Spleen (tissue), 7 donors: ENCODE measurements at regions not wholly inside any gene's neighbourhood (a gene's known extent, or its start where the extent isn't known, plus 50 kb on each side); places are given as distances from the start of the nearest gene placed in this dataset.

ENCODE experiments used
- CTCF ChIP-seq, 11 experiments: fragments of 200-600 bp in 7 of 11; fragments of 450-650 bp in 4 of 11; sonication (generic) in 4 of 11; IDR thresholded peaks in 8 of 11; conservative IDR thresholded peaks in 3 of 11; 1 replicate in 7 of 11; 2 replicates in 4 of 11; pipeline versions ENCODE4 v1.4.0 to v1.8.0; 2016 to 2021; ENCODE audit warnings: antibody characterized with exemption in 11 of 11, inconsistent platforms in 4 of 11, mild to moderate bottlenecking in 1 of 11
- POLR2A ChIP-seq, 3 donors: fragments of 450-650 bp; IDR thresholded peaks; one replicate each; pipeline ENCODE4 v1.5.1; 2017; ENCODE audit warnings: antibody characterized with exemption in 3 of 3, mild to moderate bottlenecking in 1 of 3
- donor health status: DM: no; HTN: no; CAD: no; lungs with moderate emphysema.
- donor health status: DM: no; HTN: no; CAD: no.
- donor health status: DM: no; HTN: no; CAD: no.

GRCh38 chr7:42392826-42393225 lies 155.8 kb upstream of the GLI3 start:
- TF ChIP-seq CTCF (IDR thresholded peaks at IDR 0.05 in 8 of 11, conservative IDR thresholded peaks at IDR 0.05 in 3 of 11) (no peak), POLR2A (IDR thresholded peaks at IDR 0.05) (no peak)
